ENCODE measurements at regions not wholly inside any gene's neighbourhood (a gene's known extent, or its start where the extent isn't known, plus 50 kb on each side); places are given as distances from the start of the nearest gene placed in this dataset.

GRCh38 chr9:30172206-30172605 is 2212.2 kb upstream of the ACO1 start:
- TF ChIP-seq CTCF (IDR thresholded peaks at IDR 0.05; ENCODE audit: low read depth, low read length), result no peak
- no peak for TF ChIP-seq EZH2phosphoT487 (IDR thresholded peaks at IDR 0.05; ENCODE audit: low read depth)
